Large intestine (tissue), 3 donors: ENCODE measurements at regions not wholly inside any gene's neighbourhood (a gene's known extent, or its start where the extent isn't known, plus 50 kb on each side); places are given as distances from the start of the nearest gene placed in this dataset.

ENCODE experiments used
- DNase-seq, 2 donors: peaks; one replicate each; pipeline versions ENCODE4 v3.0.0 to v3.0.0-alpha.2; 2013
- H3K27ac ChIP-seq: one replicate; pipeline ENCODE4 v1.5.1; 2013; ENCODE audit warnings: low read length
- H3K27me3 ChIP-seq: 2 replicates; pipeline ENCODE4 v1.6.1; 2013; ENCODE audit warnings: low read length; ENCODE audit not compliant: control insufficient read depth, insufficient read depth
- H3K36me3 ChIP-seq: 2 replicates; pipeline ENCODE4 v1.6.1; 2013; ENCODE audit warnings: low read length; ENCODE audit not compliant: control insufficient read depth, insufficient read depth
- H3K4me1 ChIP-seq: one replicate; pipeline ENCODE4 v1.6.1; 2013; ENCODE audit warnings: low read length; ENCODE audit not compliant: control insufficient read depth, insufficient read depth
- H3K4me3 ChIP-seq: one replicate; pipeline ENCODE4 v1.5.1; 2013; ENCODE audit warnings: low read length
- H3K9me3 ChIP-seq: one replicate; pipeline ENCODE4 v1.6.1; 2013; ENCODE audit warnings: mild to moderate bottlenecking, low read depth, low read length, moderate library complexity; ENCODE audit not compliant: control insufficient read depth
- WGBS: methylation state at CpG from one replicate; pipeline ENCODE4 v1.1.5; 2013; ENCODE audit warnings: low lambda C conversion rate; ENCODE audit not compliant: insufficient coverage; 5-methylcytosine and 5-hydroxymethylcytosine counted together

DNA sequence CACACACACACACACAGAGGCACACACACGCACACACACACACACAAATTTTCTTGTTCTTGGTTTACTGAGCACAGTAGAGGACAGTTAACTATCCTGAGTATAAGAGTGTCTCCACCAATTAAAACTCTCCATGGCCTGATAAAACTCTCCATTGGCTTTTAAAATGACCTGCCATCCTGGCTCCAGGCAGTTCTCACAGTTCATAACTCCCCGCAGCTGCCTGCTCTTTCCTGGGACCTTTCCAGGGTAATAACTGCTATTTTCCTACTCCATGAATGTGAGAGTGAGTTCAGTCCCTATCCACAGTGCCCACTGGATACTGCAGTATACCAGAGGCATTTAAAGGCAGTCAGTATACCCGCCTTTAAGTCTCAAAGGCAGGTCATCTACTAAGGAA is 351.5 kb downstream of the PLPP3 start:
- H3K27me3 ChIP-seq, result no peaks in the 10 kb centered on the region
- no peak overlapping the region for H3K27ac ChIP-seq
- no peaks in the 10 kb centered on the region for H3K9me3 ChIP-seq
- no CpG with 5 or more reads among the region's 3 CpGs for WGBS
- H3K4me3 ChIP-seq, result no peak overlapping the region
- H3K36me3 ChIP-seq, result no peaks in the 10 kb centered on the region
- DNase-seq, result no peak
- no peaks in the 10 kb centered on the region for H3K4me1 ChIP-seq

DNA sequence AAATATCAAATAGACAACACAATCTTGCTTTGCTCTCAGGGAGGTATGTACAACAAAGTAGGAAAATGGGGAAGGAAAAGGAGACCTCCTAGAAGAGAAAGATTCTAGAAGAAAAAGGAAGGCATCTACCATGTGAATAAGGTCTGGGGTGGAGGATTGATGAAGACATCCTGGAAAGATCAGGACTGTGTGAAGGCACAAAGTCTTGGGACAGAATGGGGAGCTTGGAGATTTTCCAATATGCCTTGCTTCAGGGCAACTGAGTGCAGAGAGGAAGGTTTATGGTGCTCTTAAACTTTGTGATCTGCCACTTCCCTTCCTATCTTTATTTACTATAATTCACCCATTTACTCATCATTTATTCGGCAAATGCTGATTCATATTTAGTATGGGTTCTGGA is 352.0 kb downstream of the PLPP3 start:
- no CpG with 5 or more reads among the region's 1 CpG for WGBS
- no peak overlapping the region for H3K27ac ChIP-seq
- no peak for DNase-seq
- H3K27me3 ChIP-seq, result no peaks in the 10 kb centered on the region
- H3K4me1 ChIP-seq, result no peaks in the 10 kb centered on the region
- no peaks in the 10 kb centered on the region for H3K36me3 ChIP-seq
- H3K9me3 ChIP-seq, result no peaks in the 10 kb centered on the region
- H3K4me3 ChIP-seq, result no peak overlapping the region

DNA sequence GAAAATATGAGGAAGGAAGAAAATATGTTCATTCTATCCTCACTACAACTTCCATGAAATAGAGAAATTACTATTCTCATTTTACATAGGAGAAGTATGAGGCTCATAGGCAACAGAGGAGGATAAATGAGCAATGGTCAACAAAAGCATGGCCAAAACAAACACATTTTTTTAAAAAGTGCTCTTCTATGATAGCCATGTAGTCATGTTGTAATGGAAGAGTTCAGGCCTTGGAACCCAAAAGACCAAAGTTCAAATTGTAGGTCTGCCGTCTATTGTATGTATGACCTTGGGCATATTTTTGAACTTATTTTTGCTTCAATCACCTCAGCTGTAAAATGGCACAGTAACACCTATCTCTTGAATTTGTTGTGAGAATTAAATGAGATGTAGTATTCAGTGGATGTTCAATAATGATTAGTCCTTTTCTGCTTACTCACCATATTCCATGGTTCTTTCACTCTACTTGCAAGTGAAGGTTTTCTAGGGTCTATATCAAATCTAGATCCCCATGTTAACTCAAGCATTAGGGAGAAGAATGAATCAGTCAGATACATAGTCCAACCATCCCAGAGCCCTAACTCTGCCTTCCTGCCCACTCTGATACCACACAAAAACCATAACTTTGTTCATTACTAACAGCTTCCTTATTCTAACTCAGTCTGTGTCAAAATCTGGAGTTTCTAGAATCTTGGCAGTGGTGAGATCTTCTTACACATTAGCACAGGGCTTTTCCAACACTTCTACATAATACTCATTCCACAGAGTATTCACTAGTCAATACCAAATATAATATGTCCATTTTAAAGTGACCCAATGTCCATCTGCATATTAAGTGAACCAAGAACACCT is 353.2 kb downstream of the PLPP3 start:
- Histone ChIP-seq H3K4me3 (no peak overlapping the region), H3K4me1 (no peaks in the 10 kb centered on the region), H3K9me3 (no peaks in the 10 kb centered on the region), H3K36me3 (no peaks in the 10 kb centered on the region), H3K27ac (no peak overlapping the region), H3K27me3 (no peaks in the 10 kb centered on the region)
- DNase-seq, result no peak
- no CpG with 5 or more reads among the region's 1 CpG for WGBS

DNA sequence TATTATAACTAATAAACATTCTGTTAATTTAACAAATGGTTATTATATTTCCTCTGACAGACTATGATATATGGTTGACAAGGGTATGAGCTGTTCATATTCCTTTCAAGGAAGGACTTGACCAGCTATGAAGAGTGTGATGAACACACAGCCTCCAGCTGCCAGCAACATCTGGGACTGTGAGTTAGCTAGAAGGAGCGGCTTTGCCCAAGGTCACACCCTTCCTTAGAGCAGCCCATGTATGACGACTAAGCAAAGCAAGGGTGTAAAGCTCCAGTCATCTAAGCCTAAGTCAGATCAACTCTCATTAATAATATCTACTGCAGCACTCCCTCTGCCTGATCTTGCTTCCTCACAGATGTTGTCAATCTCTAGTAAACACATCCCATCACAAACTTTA is 355.4 kb downstream of the PLPP3 start:
- DNase-seq, result no peak
- Histone ChIP-seq H3K9me3 (no peaks in the 10 kb centered on the region), H3K36me3 (no peaks in the 10 kb centered on the region), H3K27ac (no peak overlapping the region), H3K27me3 (no peaks in the 10 kb centered on the region), H3K4me1 (no peaks in the 10 kb centered on the region), H3K4me3 (no peak overlapping the region)
- no CpG with 5 or more reads among the region's 2 CpGs for WGBS

DNA sequence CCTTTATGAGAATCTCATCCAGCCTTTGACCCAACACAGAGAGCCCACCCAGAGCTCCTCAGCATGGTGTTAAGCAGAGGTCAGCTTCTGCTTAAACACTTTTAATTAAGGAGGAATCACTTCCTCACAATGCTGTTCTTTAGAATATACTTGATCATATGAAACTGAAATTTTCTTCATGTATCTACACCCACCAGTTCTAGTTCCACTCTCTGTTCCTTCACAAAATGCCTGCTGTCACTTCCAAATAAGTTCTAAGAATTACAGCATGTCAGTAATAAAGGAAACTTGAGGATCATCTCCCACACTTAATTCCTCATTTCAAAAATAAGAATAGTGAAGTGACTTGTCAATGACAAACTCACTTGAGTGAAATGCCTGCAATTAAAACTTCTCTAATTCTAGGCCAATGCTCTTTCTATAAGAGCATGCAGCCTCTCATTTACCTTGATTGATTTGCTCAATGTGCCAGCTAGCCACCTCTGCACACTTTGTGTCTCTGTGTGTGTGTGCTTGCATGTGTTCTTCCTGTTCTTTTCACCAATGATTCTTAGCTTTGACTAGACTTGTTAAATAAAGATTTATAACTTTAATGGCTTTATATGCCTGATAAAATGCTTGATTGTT is 356.3 kb downstream of the PLPP3 start:
- no peaks in the 10 kb centered on the region for H3K4me1 ChIP-seq
- no peaks in the 10 kb centered on the region for H3K36me3 ChIP-seq
- no peaks in the 10 kb centered on the region for H3K9me3 ChIP-seq
- H3K4me3 ChIP-seq, result no peak overlapping the region
- H3K27me3 ChIP-seq, result no peaks in the 10 kb centered on the region
- no peak for DNase-seq
- H3K27ac ChIP-seq, result no peak overlapping the region

DNA sequence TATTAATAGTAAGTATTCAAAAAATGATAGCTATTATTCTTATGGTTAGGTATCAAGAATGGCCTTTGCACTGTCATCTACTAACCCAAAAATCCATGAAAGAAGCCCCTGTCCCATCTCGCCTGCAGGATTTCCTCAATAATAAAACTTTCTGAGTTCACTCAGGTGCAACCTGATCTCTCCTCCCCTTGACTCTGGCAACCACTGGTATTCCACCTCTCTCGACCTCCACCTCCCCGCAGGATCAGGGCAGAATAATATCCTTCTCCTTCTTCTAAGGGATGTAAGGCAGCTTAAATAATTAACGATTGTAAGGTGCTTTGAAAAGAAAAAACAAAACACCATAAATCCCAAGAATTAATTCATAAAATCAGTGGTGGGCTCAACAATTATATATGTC is 359.3 kb downstream of the PLPP3 start:
- no CpG with 5 or more reads among the region's 4 CpGs for WGBS
- Histone ChIP-seq H3K36me3 (no peaks in the 10 kb centered on the region), H3K4me1 (no peaks in the 10 kb centered on the region), H3K4me3 (no peak overlapping the region), H3K27me3 (no peaks in the 10 kb centered on the region), H3K9me3 (no peaks in the 10 kb centered on the region), H3K27ac (no peak overlapping the region)
- DNase-seq, result no peak

DNA sequence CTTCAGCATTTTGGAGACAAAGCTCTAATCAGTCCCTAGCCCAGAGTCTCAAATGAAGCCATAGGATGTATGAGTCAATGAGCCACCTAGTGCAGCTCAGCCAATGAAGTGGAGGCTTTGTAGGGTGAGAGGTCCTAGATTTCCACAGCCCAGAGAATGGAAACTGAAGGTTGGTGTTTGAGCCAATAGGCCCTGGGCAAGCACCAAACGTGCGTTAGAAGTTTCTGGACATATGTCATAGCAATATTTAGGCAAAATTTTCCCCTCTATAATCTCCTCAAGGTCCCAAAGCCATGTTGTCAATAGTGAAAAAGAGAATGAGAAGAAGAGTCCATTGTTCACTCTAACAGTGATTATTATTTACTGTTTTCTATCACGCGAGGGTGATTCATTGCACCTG is 361.3 kb downstream of the PLPP3 start:
- H3K4me1 ChIP-seq, result no peaks in the 10 kb centered on the region
- no peaks in the 10 kb centered on the region for H3K27me3 ChIP-seq
- H3K27ac ChIP-seq, result no peak overlapping the region
- no peak overlapping the region for H3K4me3 ChIP-seq
- DNase-seq, result no peak
- no peaks in the 10 kb centered on the region for H3K36me3 ChIP-seq
- no CpG with 5 or more reads among the region's 4 CpGs for WGBS
- H3K9me3 ChIP-seq, result no peaks in the 10 kb centered on the region

DNA sequence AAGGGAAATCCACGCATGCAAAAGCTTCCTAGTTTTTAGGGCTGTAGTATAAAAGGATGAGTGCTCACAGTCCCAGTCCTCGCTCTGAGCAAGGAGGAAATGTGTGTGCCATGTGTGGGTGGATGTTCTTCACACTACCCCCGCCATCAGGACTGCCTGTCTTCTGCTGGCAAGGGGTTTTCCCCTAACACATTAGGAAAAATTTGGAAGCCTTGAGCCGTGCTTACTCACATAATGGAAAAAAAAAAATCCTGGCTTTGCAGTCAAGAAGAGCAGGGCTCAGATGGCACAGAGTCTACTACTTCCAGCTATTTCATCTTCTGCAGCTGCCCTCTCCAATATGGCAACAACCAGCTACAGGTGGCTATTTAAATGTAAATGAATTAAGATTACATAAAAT is 363.1 kb downstream of the PLPP3 start:
- H3K4me1 ChIP-seq, result no peaks in the 10 kb centered on the region
- no peak overlapping the region for H3K27ac ChIP-seq
- no peaks in the 10 kb centered on the region for H3K9me3 ChIP-seq
- H3K27me3 ChIP-seq, result no peaks in the 10 kb centered on the region
- WGBS, result no CpG with 5 or more reads among the region's 4 CpGs
- no peaks in the 10 kb centered on the region for H3K36me3 ChIP-seq
- DNase-seq, result no peak
- H3K4me3 ChIP-seq, result no peak overlapping the region

DNA sequence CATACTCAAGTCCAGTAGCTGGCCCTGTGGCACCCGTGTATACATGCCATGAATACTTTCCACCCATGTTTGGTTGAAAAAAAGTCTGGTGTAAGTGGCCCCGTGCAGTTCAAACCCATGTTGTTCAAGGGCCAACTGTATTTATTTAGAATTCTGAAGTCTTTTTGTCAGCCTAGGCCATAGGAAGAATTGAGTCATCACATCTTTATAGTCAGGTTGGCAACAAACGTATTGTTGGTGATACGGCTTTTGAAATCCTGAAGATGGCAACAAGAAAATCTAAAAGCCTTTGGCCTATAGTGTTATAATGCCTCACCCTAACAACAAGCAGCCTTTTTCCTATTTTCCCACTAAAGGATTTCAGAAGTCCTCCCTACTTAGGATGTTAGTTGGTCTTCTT is 363.6 kb downstream of the PLPP3 start:
- no peak overlapping the region for H3K4me3 ChIP-seq
- H3K36me3 ChIP-seq, result no peaks in the 10 kb centered on the region
- no peaks in the 10 kb centered on the region for H3K27me3 ChIP-seq
- no peaks in the 10 kb centered on the region for H3K4me1 ChIP-seq
- H3K9me3 ChIP-seq, result no peaks in the 10 kb centered on the region
- no peak for DNase-seq
- WGBS, result no CpG with 5 or more reads among the region's 4 CpGs
- no peak overlapping the region for H3K27ac ChIP-seq

DNA sequence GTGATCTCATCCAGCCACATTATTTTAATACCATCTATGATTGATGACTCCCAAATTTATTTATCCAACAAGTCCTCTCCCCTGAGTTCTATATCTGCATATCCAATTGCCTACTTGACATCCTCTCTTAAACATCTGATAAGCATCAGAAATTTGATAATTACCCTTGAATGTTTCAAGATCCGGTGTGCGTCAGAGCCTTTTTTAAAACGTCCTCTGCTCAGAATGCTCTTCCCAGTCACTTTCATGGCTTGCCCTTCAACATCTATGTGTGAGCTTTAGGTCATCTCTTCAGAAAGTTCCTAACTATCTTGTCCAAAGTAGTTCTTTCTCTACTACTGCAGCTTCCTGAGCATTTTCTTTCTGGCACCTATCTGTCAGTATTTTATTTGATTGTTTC is 364.3 kb downstream of the PLPP3 start:
- no peaks in the 10 kb centered on the region for H3K9me3 ChIP-seq
- no peaks in the 10 kb centered on the region for H3K27me3 ChIP-seq
- no peaks in the 10 kb centered on the region for H3K36me3 ChIP-seq
- no peaks in the 10 kb centered on the region for H3K4me1 ChIP-seq
- no peak overlapping the region for H3K4me3 ChIP-seq
- WGBS, result 100% methylated on average over 1 of the region's 3 CpGs
- no peak overlapping the region for H3K27ac ChIP-seq
- DNase-seq, result no peak

DNA sequence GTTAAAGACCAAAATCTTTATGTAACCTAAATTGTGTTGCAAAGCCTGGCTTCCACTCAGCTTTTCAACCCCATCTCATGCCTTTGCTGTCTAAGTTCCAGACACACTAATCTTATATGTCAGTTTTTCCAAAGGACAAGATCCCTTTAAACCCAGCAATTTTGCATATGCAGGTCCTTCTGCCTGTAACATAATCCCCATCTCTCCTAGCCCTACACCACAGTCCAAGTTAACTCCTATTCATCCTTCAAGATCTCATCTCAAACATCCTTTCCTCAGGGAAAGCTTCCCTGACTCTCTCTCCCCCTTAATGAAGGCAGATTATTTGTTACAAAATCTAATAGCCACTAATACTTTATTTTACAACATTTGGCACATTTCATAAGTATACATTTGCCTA is 366.3 kb downstream of the PLPP3 start:
- DNase-seq, result no peak
- no peaks in the 10 kb centered on the region for H3K36me3 ChIP-seq
- H3K4me1 ChIP-seq, result no peaks in the 10 kb centered on the region
- no peaks in the 10 kb centered on the region for H3K9me3 ChIP-seq
- no peaks in the 10 kb centered on the region for H3K27me3 ChIP-seq
- H3K27ac ChIP-seq, result no peak overlapping the region
- no peak overlapping the region for H3K4me3 ChIP-seq
